Right atrium auricular region (tissue), 2 donors: ENCODE measurements at regions not wholly inside any gene's neighbourhood (a gene's known extent, or its start where the extent isn't known, plus 50 kb on each side); places are given as distances from the start of the nearest gene placed in this dataset.
"Not testable (repeated sequence)": the region's sequence is repeated elsewhere in the genome, so short reads cannot be mapped to it uniquely, and the experiment has no call there.

ENCODE experiments used
- DNase-seq: peaks from one replicate; pipeline ENCODE4 v3.0.0-alpha.2; 2019; ENCODE audit warnings: low spot score
- H3K27ac ChIP-seq, 2 donors: fragments of 200-600 bp; sonication (generic); 1 replicate in 1 of 2; 2 replicates in 1 of 2; pipeline ENCODE4 v1.5.1; 2016 to 2019
- H3K27me3 ChIP-seq, 2 donors: fragments of 200-600 bp; sonication (generic); one replicate each; pipeline versions ENCODE4 v1.5.1 to v1.6.0; 2017 to 2019
- H3K36me3 ChIP-seq: fragments of 200-600 bp; sonication (generic); one replicate; pipeline ENCODE4 v1.5.1; 2016
- H3K4me1 ChIP-seq, 2 donors: fragments of 200-600 bp; sonication (generic); one replicate each; pipeline versions ENCODE4 v1.5.1 to v1.6.0; 2017 to 2019
- H3K4me3 ChIP-seq, 2 donors: fragments of 200-600 bp; sonication (generic); 1 replicate in 1 of 2; 2 replicates in 1 of 2; pipeline ENCODE4 v1.5.1; 2017 to 2019; ENCODE audit warnings: mild to moderate bottlenecking in 1 of 2, moderate library complexity in 1 of 2
- H3K9me3 ChIP-seq, 2 donors: fragments of 200-600 bp; sonication (generic); one replicate each; pipeline ENCODE4 v1.5.1; 2019
- CTCF ChIP-seq, 2 donors: fragments of 200-600 bp; sonication (generic); IDR thresholded peaks; one replicate each; pipeline ENCODE4 v1.5.1; 2019; ENCODE audit warnings: antibody characterized with exemption in 2 of 2

- Histone ChIP-seq H3K4me1 (no peaks in the 10 kb centered on the region), H3K9me3 (peaks cover 0 to 28% of the 10 kb centered on the region in 2 donors), H3K36me3 (no peaks in the 10 kb centered on the region), H3K27ac (no peak overlapping the region), H3K27me3 (no peaks in the 10 kb centered on the region), H3K4me3 (no peak overlapping the region)
- TF ChIP-seq CTCF (IDR thresholded peaks at IDR 0.05): no peak
- no peak for DNase-seq
These were observed 63.3 kb upstream of the RTL6 start for GRCh38 chr22:44561139-44561840.

- H3K4me3 ChIP-seq, H3K9me3 ChIP-seq, H3K27me3 ChIP-seq, H3K36me3 ChIP-seq, DNase-seq, H3K27ac ChIP-seq, H3K4me1 ChIP-seq: not testable (repeated sequence)
These were observed 60.6 kb upstream of the RTL6 start for GRCh38 chr22:44558671-44559070.

GRCh38 chr22:44557872-44558271 is 59.8 kb upstream of the RTL6 start:
- H3K9me3 ChIP-seq, H3K4me3 ChIP-seq, H3K36me3 ChIP-seq, DNase-seq, H3K4me1 ChIP-seq, H3K27ac ChIP-seq, H3K27me3 ChIP-seq: not testable (repeated sequence)

GRCh38 chr22:44557064-44557748 is 59.2 kb upstream of the RTL6 start:
- H3K9me3 ChIP-seq: peaks cover 0 to 7% of the 10 kb centered on the region in 2 donors
- no peaks in the 10 kb centered on the region for H3K27me3 ChIP-seq
- H3K36me3 ChIP-seq: no peaks in the 10 kb centered on the region
- no peaks in the 10 kb centered on the region for H3K4me1 ChIP-seq
- no peak for TF ChIP-seq CTCF (IDR thresholded peaks at IDR 0.05)
- H3K27ac ChIP-seq: no peak overlapping the region
- no peak for DNase-seq
- no peak overlapping the region for H3K4me3 ChIP-seq

- no peak for TF ChIP-seq CTCF (IDR thresholded peaks at IDR 0.05)
- Histone ChIP-seq H3K4me1 (peaks cover 0 to 9% of the 10 kb centered on the region in 2 donors), H3K9me3 (peaks cover 0 to 5% of the 10 kb centered on the region in 2 donors), H3K36me3 (no peaks in the 10 kb centered on the region), H3K27ac (no peak overlapping the region), H3K27me3 (no peaks in the 10 kb centered on the region), H3K4me3 (no peak overlapping the region)
- DNase-seq: no peak
These were observed 57.6 kb upstream of the RTL6 start for GRCh38 chr22:44555597-44555996.

GRCh38 chr22:44555046-44555445 is 57.0 kb upstream of the RTL6 start:
- DNase-seq: no peak
- Histone ChIP-seq H3K4me3 (no peak overlapping the region), H3K4me1 (peaks cover 0 to 12% of the 10 kb centered on the region in 2 donors), H3K9me3 (no peaks in the 10 kb centered on the region), H3K27me3 (no peaks in the 10 kb centered on the region), H3K36me3 (no peaks in the 10 kb centered on the region), H3K27ac (no peak overlapping the region)
- TF ChIP-seq CTCF (IDR thresholded peaks at IDR 0.05): no peak

GRCh38 chr22:44554411-44554810 is 56.4 kb upstream of the RTL6 start:
- no peak overlapping the region for H3K27ac ChIP-seq
- H3K4me1 ChIP-seq: peaks cover 0 to 12% of the 10 kb centered on the region in 2 donors
- no peaks in the 10 kb centered on the region for H3K36me3 ChIP-seq
- no peaks in the 10 kb centered on the region for H3K9me3 ChIP-seq
- no peak for DNase-seq
- no peaks in the 10 kb centered on the region for H3K27me3 ChIP-seq
- TF ChIP-seq CTCF (IDR thresholded peaks at IDR 0.05): no peak
- H3K4me3 ChIP-seq: no peak overlapping the region
